ENCODE measurements at regions not wholly inside any gene's neighbourhood (a gene's known extent, or its start where the extent isn't known, plus 50 kb on each side); places are given as distances from the start of the nearest gene placed in this dataset.

GRCh38 chr10:61166065-61166464 is 222.1 kb upstream of the RHOBTB1 start:
- Histone ChIP-seq H3K4me3 (no peak overlapping the region), H3K4me1 (peaks cover 13 to 24% (median 23%) of the 10 kb centered on the region in 4 donors), H3K36me3 (no peaks in the 10 kb centered on the region), H3K27ac (replicated peaks in 1 of 4) (no peak overlapping the region), H3K9me3 (no peaks in the 10 kb centered on the region), H3K27me3 (no peaks in the 10 kb centered on the region)
- TF ChIP-seq CTCF (IDR thresholded peaks at IDR 0.05) (no peak), POLR2A (IDR thresholded peaks at IDR 0.05; ENCODE audit: low read depth) (no peak), EP300 (IDR thresholded peaks at IDR 0.05) (no peak), POLR2AphosphoS5 (IDR thresholded peaks at IDR 0.05) (no peak)
- no peak for DNase-seq (ENCODE audit: extremely low spot score)
- intact Hi-C loops (cut with DNase I), result no loop called here

DNA sequence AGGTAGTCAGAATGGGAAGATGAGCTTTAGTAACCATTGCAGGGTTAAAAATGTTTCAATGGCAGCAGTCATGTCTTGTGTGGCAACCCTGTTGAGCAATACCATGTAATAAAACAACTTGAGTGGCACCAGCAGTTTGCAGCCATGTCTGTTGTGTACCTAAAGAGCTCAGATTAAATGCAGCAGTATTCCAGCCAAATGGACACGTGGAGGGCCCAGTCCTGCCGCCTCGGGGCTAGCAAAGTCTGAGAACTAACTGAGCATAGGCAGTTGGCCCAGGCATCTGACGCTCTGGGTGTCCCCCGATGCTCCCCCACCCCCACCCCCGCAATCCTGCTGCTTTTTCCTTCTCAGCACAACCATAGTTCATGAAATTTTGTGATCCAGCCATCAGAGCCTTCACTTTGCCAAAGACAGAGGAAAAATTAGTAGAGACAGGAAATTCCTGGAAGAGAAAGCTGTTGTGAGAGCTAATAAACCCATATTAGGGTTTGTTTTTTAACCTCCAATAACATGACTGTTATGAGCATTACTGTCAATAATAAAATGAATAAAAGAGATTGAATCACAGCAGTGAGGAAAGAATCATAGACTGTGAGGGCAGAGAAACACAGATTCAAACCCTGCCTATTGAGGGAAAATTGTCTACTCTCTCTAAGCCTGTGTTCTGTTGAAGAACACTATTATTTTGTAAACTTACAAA is 220.6 kb upstream of the RHOBTB1 start:
- H3K27me3 ChIP-seq, result no peaks in the 10 kb centered on the region
- no peaks in the 10 kb centered on the region for H3K9me3 ChIP-seq
- no peaks in the 10 kb centered on the region for H3K36me3 ChIP-seq
- TF ChIP-seq POLR2AphosphoS5 (IDR thresholded peaks at IDR 0.05), result no peak
- H3K27ac ChIP-seq (replicated peaks in 1 of 4), result no peak overlapping the region
- peaks cover 13 to 24% (median 22%) of the 10 kb centered on the region in 4 donors for H3K4me1 ChIP-seq
- DNase-seq (ENCODE audit: extremely low spot score), result no peak
- intact Hi-C loops (cut with DNase I), result no loop called here
- WGBS, result 64% methylated on average over 6 of the region's 6 CpGs
- no peak overlapping the region for H3K4me3 ChIP-seq

GRCh38 chr10:61163403-61163802 is 219.4 kb upstream of the RHOBTB1 start:
- no peak for DNase-seq (ENCODE audit: extremely low spot score)
- intact Hi-C loops (cut with DNase I), result no loop called here
- Histone ChIP-seq H3K4me1 (peaks cover 13 to 21% (median 19%) of the 10 kb centered on the region in 4 donors), H3K27me3 (no peaks in the 10 kb centered on the region), H3K27ac (replicated peaks in 1 of 4) (no peak overlapping the region), H3K36me3 (no peaks in the 10 kb centered on the region), H3K4me3 (no peak overlapping the region), H3K9me3 (no peaks in the 10 kb centered on the region)
- TF ChIP-seq EP300 (IDR thresholded peaks at IDR 0.05) (no peak), CTCF (IDR thresholded peaks at IDR 0.05) (no peak), POLR2A (IDR thresholded peaks at IDR 0.05; ENCODE audit: low read depth) (no peak), POLR2AphosphoS5 (IDR thresholded peaks at IDR 0.05) (no peak)
- 96% methylated on average over 6 of the region's 7 CpGs for WGBS

DNA sequence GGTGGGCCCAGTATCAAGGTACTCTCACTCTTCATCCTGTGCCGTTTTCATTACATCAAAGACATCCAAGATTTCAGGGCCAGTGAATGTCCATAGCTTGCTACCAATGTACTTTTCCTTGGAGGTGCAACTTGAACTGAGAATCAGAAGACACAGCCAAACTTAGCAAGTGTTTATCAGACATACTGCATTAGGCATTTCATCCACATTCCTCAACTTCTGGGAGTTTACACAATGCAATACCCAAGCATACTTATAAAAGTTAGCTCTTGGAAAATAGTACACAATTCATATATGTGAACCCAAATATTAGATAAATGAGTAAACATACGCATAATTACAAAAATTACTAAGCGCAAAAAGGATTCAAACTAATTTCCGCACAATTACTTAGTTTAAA is 216.3 kb upstream of the RHOBTB1 start:
- Histone ChIP-seq H3K36me3 (no peaks in the 10 kb centered on the region), H3K4me3 (no peak overlapping the region), H3K27me3 (no peaks in the 10 kb centered on the region), H3K4me1 (peaks cover 6 to 11% (median 11%) of the 10 kb centered on the region in 4 donors), H3K9me3 (no peaks in the 10 kb centered on the region), H3K27ac (replicated peaks in 1 of 4) (no peak overlapping the region)
- no peak for DNase-seq (ENCODE audit: extremely low spot score)
- TF ChIP-seq POLR2AphosphoS5 (IDR thresholded peaks at IDR 0.05), result no peak
- TF ChIP-seq POLR2A (IDR thresholded peaks at IDR 0.05; ENCODE audit: low read depth), result no peak
- intact Hi-C loops (cut with DNase I), result no loop called here
- 90% methylated on average over 4 of the region's 4 CpGs for WGBS

DNA sequence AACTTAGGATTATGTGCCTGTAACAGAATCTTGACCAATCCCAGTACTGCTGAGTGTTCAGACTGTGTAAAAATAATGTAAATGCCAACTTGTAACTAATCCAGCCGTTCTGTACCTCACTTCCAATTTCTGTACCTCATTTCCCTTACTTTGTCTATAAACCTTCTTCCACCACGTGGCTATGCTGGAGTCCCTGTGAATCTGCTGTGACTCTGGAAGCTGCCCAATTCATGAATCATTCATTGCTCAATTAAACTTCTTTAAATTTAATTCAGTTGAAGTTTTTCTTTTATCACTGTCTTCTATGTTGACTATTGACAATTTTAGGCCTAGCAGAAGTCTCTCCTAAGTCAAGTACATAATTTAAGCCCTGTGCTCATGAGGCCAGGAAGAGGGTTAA is 215.3 kb upstream of the RHOBTB1 start:
- TF ChIP-seq POLR2AphosphoS5 (IDR thresholded peaks at IDR 0.05) (no peak), POLR2A (IDR thresholded peaks at IDR 0.05; ENCODE audit: low read depth) (no peak), CTCF (IDR thresholded peaks at IDR 0.05) (no peak), EP300 (IDR thresholded peaks at IDR 0.05) (no peak)
- intact Hi-C loops (cut with DNase I), result no loop called here
- no peak overlapping the region for H3K27ac ChIP-seq (replicated peaks in 1 of 4)
- H3K36me3 ChIP-seq, result no peaks in the 10 kb centered on the region
- DNase-seq (ENCODE audit: extremely low spot score), result no peak
- H3K4me1 ChIP-seq, result peaks cover 0 to under 1% (median under 1%) of the 10 kb centered on the region in 4 donors
- H3K27me3 ChIP-seq, result no peaks in the 10 kb centered on the region
- WGBS, result 64% methylated on average over 2 of the region's 2 CpGs
- H3K9me3 ChIP-seq, result no peaks in the 10 kb centered on the region
- no peak overlapping the region for H3K4me3 ChIP-seq

DNA sequence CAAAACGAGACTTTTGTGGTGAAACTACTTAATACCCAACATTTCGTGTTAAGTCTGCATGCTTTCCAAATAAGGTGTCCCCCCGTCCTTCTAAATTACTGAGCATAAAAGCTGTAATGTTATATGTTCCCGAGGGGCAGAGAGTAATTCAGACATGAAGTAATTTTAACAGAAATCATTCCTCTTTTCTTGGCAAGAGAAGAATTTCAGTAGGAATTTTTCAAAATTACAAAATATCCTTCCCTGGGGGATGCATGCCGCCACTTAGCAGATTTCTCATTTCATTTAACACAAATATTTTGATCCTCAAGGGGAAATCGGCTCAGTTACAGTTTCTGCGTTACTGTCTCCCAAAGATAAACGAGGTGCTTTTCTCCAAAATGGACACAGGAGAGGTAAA is 213.2 kb upstream of the RHOBTB1 start:
- H3K27ac ChIP-seq (replicated peaks in 1 of 4), result no peak overlapping the region
- H3K4me3 ChIP-seq, result no peak overlapping the region
- no peaks in the 10 kb centered on the region for H3K27me3 ChIP-seq
- no peak for DNase-seq (ENCODE audit: extremely low spot score)
- TF ChIP-seq POLR2AphosphoS5 (IDR thresholded peaks at IDR 0.05) (no peak), POLR2A (IDR thresholded peaks at IDR 0.05; ENCODE audit: low read depth) (no peak), CTCF (IDR thresholded peaks at IDR 0.05) (no peak), EP300 (IDR thresholded peaks at IDR 0.05) (no peak)
- no peaks in the 10 kb centered on the region for H3K9me3 ChIP-seq
- 57% methylated on average over 8 of the region's 8 CpGs for WGBS
- no peaks in the 10 kb centered on the region for H3K36me3 ChIP-seq
- H3K4me1 ChIP-seq, result no peaks in the 10 kb centered on the region
- intact Hi-C loops (cut with DNase I), result no loop called here
